Colon (tissue), 2 donors: ENCODE measurements at regions not wholly inside any gene's neighbourhood (a gene's known extent, or its start where the extent isn't known, plus 50 kb on each side); places are given as distances from the start of the nearest gene placed in this dataset.

Experiments used
- FAIRE-seq: peaks from 2 replicates; lab custom pipeline; 2012; peaks lifted over from hg19 to GRCh38; lab: Jason Lieb, UNC
- donor health status: control.
- donor health status: control.

GRCh38 chr21:23718446-23719285 is 1888.6 kb downstream of the MRPL39 start:
- FAIRE-seq: no peak

GRCh38 chr21:23712166-23712565 is 1895.1 kb downstream of the MRPL39 start:
- FAIRE-seq: no peak

- FAIRE-seq: no peak
Measured at GRCh38 chr21:23706431-23706830, 1900.8 kb downstream of the MRPL39 start.

GRCh38 chr21:23699402-23699801 is 1907.9 kb downstream of the MRPL39 start:
- FAIRE-seq: no peak

GRCh38 chr21:23698619-23699018 is 1908.7 kb downstream of the MRPL39 start:
- FAIRE-seq: no peak

GRCh38 chr21:23695443-23695842 is 1911.8 kb downstream of the MRPL39 start:
- no peak for FAIRE-seq

- FAIRE-seq: no peak
Measured at GRCh38 chr21:23694390-23694789, 1912.9 kb downstream of the MRPL39 start.

GRCh38 chr21:23690316-23690715 is 1917.0 kb downstream of the MRPL39 start:
- no peak for FAIRE-seq

- no peak for FAIRE-seq
Measured at GRCh38 chr21:23686737-23687523, 1920.4 kb downstream of the MRPL39 start.

- no peak for FAIRE-seq
Measured at GRCh38 chr21:23684431-23684830, 1922.8 kb downstream of the MRPL39 start.

GRCh38 chr21:23664193-23664694 is 1943.0 kb downstream of the MRPL39 start:
- FAIRE-seq: no peak

GRCh38 chr21:23660560-23660959 is 1946.7 kb downstream of the MRPL39 start:
- FAIRE-seq: no peak

GRCh38 chr21:23644768-23645167 is 1962.5 kb downstream of the MRPL39 start:
- no peak for FAIRE-seq

- FAIRE-seq: no peak
Measured at GRCh38 chr21:23639721-23640120, 1967.6 kb downstream of the MRPL39 start.

- no peak for FAIRE-seq
Measured at GRCh38 chr21:23638131-23638695, 1969.1 kb downstream of the MRPL39 start.

GRCh38 chr21:23633447-23633940 is 1973.8 kb downstream of the MRPL39 start:
- no peak for FAIRE-seq

- FAIRE-seq: no peak
Measured at GRCh38 chr21:23624281-23624680, 1983.0 kb downstream of the MRPL39 start.

- FAIRE-seq: no peak
Measured at GRCh38 chr21:23613014-23613413, 1994.3 kb downstream of the MRPL39 start.

GRCh38 chr21:23612210-23612609 is 1995.1 kb downstream of the MRPL39 start:
- no peak for FAIRE-seq

GRCh38 chr21:23607782-23608431 is 1999.4 kb downstream of the MRPL39 start:
- FAIRE-seq: no peak

- no peak for FAIRE-seq
Measured at GRCh38 chr21:23601549-23601948, 2005.7 kb downstream of the MRPL39 start.

GRCh38 chr21:23593582-23593981 is 2013.7 kb downstream of the MRPL39 start:
- no peak for FAIRE-seq
